ENCODE measurements at regions not wholly inside any gene's neighbourhood (a gene's known extent, or its start where the extent isn't known, plus 50 kb on each side); places are given as distances from the start of the nearest gene placed in this dataset.

DNA sequence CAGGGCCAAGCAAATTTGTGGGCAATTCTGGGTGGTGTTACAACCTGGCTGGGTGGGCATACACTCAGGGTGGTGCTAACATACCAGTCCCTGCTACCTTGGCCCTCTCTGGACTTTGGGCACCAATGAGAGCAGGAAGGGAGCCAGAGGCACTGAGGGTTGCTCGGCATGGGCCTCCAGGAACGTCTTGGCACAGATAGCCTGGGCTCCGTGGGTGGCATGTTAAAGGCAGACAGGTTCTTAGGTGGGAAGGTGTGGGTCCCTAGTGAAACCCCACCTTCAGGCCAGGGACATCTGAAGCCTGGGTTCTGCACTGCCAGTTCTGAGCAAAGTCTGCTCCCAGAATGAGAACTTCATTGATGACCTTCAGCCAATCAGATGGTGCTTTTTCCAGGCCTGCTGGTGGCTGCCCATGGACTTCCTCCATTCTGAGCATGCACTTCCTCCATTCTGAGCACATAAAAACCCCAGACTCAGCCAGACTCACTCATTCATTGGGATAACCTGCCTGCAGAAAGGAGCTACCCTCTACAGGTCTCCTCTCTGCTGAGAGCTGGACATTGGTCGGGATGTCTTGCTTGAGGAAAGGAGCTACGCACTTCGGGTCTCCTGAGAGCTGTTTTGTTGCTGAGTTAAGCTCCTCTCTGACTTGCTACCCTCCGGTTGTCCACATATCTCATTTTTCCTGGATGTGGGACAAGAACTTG, 2567.1 kb downstream of the PCDH9 start:
- TF ChIP-seq, protein P1, sequence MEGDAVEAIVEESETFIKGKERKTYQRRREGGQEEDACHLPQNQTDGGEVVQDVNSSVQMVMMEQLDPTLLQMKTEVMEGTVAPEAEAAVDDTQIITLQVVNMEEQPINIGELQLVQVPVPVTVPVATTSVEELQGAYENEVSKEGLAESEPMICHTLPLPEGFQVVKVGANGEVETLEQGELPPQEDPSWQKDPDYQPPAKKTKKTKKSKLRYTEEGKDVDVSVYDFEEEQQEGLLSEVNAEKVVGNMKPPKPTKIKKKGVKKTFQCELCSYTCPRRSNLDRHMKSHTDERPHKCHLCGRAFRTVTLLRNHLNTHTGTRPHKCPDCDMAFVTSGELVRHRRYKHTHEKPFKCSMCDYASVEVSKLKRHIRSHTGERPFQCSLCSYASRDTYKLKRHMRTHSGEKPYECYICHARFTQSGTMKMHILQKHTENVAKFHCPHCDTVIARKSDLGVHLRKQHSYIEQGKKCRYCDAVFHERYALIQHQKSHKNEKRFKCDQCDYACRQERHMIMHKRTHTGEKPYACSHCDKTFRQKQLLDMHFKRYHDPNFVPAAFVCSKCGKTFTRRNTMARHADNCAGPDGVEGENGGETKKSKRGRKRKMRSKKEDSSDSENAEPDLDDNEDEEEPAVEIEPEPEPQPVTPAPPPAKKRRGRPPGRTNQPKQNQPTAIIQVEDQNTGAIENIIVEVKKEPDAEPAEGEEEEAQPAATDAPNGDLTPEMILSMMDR (IDR thresholded peaks at IDR 0.05): no peak
- Mint-ChIP-seq H3K27ac (no peak overlapping the region), H3K4me1 (ENCODE audit: low read depth) (no peaks in the 10 kb centered on the region), H3K4me3 (no peak overlapping the region), H3K27me3 (ENCODE audit: insufficient read depth) (no peaks in the 10 kb centered on the region), H3K36me3 (ENCODE audit: low read depth) (no peaks in the 10 kb centered on the region), H3K9me3 (peaks cover 14% of the 10 kb centered on the region)
- no peak for DNase-seq

DNA sequence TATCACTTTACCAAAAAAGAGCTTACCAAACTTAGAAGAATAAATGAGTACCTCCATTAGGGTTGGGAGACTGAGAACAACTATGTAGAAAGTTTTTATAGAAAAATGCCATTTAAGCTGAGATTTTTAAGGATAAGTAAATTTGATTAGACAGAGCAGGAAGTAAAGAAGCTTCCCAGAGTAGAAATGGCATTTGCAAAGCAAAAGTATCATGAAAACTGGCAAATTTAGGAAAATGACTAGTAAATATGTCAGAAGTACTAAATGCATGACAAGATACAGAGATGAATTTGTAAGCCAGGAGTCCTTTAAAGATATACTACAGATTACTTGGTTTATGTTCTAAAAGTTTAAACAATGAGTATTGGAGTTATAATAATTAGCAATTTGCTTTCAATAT, 2581.8 kb downstream of the PCDH9 start:
- Mint-ChIP-seq H3K4me1 (ENCODE audit: low read depth) (no peaks in the 10 kb centered on the region), H3K27ac (no peak overlapping the region)

DNA sequence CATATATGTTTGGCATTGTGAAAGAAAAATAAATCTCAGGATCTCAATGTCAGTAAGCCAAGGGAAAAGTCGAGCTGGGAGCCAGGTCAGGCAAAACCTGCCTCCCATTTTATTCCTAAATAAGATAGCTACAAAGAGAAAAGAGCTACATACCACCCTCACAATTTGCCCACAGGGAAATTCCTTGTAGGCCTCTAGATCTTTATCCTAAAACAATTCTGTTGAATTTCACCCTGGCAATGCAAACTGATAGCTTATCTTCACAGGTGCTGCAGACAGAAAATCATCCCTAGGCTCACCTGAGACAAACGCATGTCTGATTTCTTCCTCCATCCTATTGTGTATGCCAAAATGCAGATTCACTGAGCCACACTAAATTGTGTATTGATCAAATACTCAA, 2587.1 kb downstream of the PCDH9 start:
- Mint-ChIP-seq H3K4me1 (ENCODE audit: low read depth) (peaks cover 14% of the 10 kb centered on the region), H3K27me3 (ENCODE audit: insufficient read depth) (no peaks in the 10 kb centered on the region), H3K36me3 (ENCODE audit: low read depth) (no peaks in the 10 kb centered on the region), H3K9me3 (no peaks in the 10 kb centered on the region; the same call in 1 of the 2 replicates), H3K4me3 (no peak overlapping the region), H3K27ac (no peak overlapping the region)
- DNase-seq: no peak
- TF ChIP-seq, protein P1 (IDR thresholded peaks at IDR 0.05): no peak

More for the DNA sequence above, 2581.8 kb downstream of the PCDH9 start:
- TF ChIP-seq, protein P1 (IDR thresholded peaks at IDR 0.05): no peak
- Mint-ChIP-seq H3K27me3 (ENCODE audit: insufficient read depth) (no peaks in the 10 kb centered on the region), H3K4me3 (no peak overlapping the region), H3K36me3 (ENCODE audit: low read depth) (no peaks in the 10 kb centered on the region), H3K9me3 (no peaks in the 10 kb centered on the region)
- DNase-seq: no peak

DNA sequence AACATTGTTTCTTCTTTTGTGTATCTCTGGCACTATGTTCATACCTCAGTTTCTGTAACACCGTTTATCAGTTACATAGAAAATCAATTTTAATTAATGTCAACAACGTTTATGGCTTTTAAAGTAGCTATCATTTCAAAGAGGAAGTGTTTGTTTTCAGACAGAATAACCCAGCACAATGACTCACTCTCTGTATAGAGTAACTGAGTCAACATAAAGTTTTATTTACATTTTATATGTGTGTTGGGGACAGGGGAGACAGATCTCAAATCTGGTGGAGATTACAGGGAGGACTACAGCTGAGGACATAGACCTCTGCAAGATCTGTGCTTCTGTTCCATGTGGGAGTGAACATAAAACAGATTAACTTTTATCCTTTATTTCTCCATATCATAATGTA, 2590.1 kb downstream of the PCDH9 start:
- H3K4me1 Mint-ChIP-seq (ENCODE audit: low read depth): peaks cover 14% of the 10 kb centered on the region
- H3K36me3 Mint-ChIP-seq (ENCODE audit: low read depth): no peaks in the 10 kb centered on the region
- H3K4me3 Mint-ChIP-seq: no peak overlapping the region
- no peaks in the 10 kb centered on the region for H3K27me3 Mint-ChIP-seq (ENCODE audit: insufficient read depth)
- no peaks in the 10 kb centered on the region; the same call in 1 of the 2 replicates for H3K9me3 Mint-ChIP-seq
- TF ChIP-seq, protein P1 (IDR thresholded peaks at IDR 0.05): no peak
- DNase-seq: no peak
- no peak overlapping the region for H3K27ac Mint-ChIP-seq

DNA sequence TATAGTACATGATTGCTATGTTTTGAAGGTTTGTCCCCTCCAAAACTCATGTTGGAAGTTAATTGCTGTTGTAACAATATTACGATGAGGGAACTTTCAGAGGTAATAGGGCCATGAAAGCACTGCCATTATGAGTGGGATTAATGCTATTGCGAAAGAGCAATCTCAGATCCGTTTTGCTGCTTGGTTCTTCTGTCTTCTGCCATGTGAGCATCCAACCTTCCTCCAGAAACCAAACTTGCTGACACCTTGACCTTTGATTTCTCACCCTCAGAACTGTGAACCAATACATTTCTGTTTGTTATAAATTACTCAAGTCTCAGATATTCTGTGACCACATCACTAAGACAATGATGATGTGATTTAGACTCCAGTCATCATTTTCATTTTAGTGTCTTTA, 2590.9 kb downstream of the PCDH9 start:
- H3K4me3 Mint-ChIP-seq: no peak overlapping the region
- no peaks in the 10 kb centered on the region for H3K27me3 Mint-ChIP-seq (ENCODE audit: insufficient read depth)
- DNase-seq: no peak
- no peak overlapping the region for H3K27ac Mint-ChIP-seq
- TF ChIP-seq, protein P1 (IDR thresholded peaks at IDR 0.05): no peak
- H3K36me3 Mint-ChIP-seq (ENCODE audit: low read depth): no peaks in the 10 kb centered on the region
- peaks cover 15% of the 10 kb centered on the region for H3K4me1 Mint-ChIP-seq (ENCODE audit: low read depth)
- H3K9me3 Mint-ChIP-seq: no peaks in the 10 kb centered on the region; the same call in 1 of the 2 replicates
